Adrenal gland (tissue), 5 donors: ENCODE measurements at regions not wholly inside any gene's neighbourhood (a gene's known extent, or its start where the extent isn't known, plus 50 kb on each side); places are given as distances from the start of the nearest gene placed in this dataset.

ENCODE experiments used
- POLR2A ChIP-seq, 2 donors: fragments of 450-650 bp; IDR thresholded peaks; one replicate each; pipeline ENCODE4 v1.6.1; 2017; ENCODE audit warnings: antibody characterized with exemption in 2 of 2, mild to moderate bottlenecking in 2 of 2, moderate library complexity in 1 of 2
- TF ChIP-seq, protein P1 (sequence below), 6 experiments: fragments of 450-650 bp in 4 of 6; fragments of 200-600 bp in 2 of 6; sonication (generic) in 1 of 6; IDR thresholded peaks; 1 replicate in 5 of 6; 2 replicates in 1 of 6; pipeline versions ENCODE4 v1.5.1 to v1.8.0; 2016 to 2021; ENCODE audit warnings: antibody characterized with exemption in 6 of 6, mild to moderate bottlenecking in 2 of 6, moderate library complexity in 1 of 6
- donor health status: DM: no; HTN: no; CAD: no.

DNA sequence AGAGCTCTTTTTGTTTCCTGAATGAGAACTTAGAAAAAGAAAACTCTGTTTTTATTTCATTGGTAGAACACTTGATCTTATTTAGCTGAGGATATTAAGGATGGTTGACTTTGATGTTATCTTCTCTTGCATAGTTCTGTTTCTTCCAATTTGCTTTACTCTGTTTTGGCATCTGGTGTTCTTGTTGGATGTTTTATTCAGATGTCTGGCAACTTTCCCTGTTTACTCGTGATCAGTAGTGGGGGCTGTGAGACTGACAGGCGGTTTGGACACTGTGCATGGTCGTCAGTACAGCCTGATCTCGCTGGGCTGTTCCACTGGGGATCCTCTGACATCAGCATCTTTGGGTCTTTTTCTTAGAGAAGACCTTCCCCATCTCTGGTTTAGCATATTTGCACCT is 100.1 kb downstream of the TSN start:
- TF ChIP-seq, protein P1, sequence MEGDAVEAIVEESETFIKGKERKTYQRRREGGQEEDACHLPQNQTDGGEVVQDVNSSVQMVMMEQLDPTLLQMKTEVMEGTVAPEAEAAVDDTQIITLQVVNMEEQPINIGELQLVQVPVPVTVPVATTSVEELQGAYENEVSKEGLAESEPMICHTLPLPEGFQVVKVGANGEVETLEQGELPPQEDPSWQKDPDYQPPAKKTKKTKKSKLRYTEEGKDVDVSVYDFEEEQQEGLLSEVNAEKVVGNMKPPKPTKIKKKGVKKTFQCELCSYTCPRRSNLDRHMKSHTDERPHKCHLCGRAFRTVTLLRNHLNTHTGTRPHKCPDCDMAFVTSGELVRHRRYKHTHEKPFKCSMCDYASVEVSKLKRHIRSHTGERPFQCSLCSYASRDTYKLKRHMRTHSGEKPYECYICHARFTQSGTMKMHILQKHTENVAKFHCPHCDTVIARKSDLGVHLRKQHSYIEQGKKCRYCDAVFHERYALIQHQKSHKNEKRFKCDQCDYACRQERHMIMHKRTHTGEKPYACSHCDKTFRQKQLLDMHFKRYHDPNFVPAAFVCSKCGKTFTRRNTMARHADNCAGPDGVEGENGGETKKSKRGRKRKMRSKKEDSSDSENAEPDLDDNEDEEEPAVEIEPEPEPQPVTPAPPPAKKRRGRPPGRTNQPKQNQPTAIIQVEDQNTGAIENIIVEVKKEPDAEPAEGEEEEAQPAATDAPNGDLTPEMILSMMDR (IDR thresholded peaks at IDR 0.05) = no peak
- no peak for TF ChIP-seq POLR2A (IDR thresholded peaks at IDR 0.05)
